Cardiac fibroblast (primary cell): ENCODE measurements at regions not wholly inside any gene's neighbourhood (a gene's known extent, or its start where the extent isn't known, plus 50 kb on each side); places are given as distances from the start of the nearest gene placed in this dataset.

Source experiments
- DNase-seq, 2 donors: peaks; one replicate each; pipeline versions ENCODE4 v3.0.0 to v3.0.0-alpha.2; 2010; ENCODE audit warnings: low read depth in 2 of 2
- H3K4me3 ChIP-seq, 2 donors: replicated peaks in 1 of 2; 1 replicate in 1 of 2; 2 replicates in 1 of 2; pipeline ENCODE4 v1.5.1; 2011; ENCODE audit warnings: low read depth in 2 of 2, low read length in 2 of 2, mild to moderate bottlenecking in 2 of 2, moderate library complexity in 1 of 2
- CTCF ChIP-seq: IDR thresholded peaks from one replicate; pipeline ENCODE4 v1.5.1; 2011; ENCODE audit warnings: low read depth, mild to moderate bottlenecking, low read length, inconsistent platforms

GRCh38 chr18:78735131-78736014 lies 244.2 kb upstream of the SALL3 start:
- no peak overlapping the region for H3K4me3 ChIP-seq
- no peak for TF ChIP-seq CTCF
- no peak for DNase-seq

- H3K4me3 ChIP-seq, result no peak overlapping the region
- no peak for DNase-seq
- TF ChIP-seq CTCF, result no peak
Observed at GRCh38 chr18:78736015-78736690, 243.5 kb upstream of the SALL3 start.

GRCh38 chr18:78737006-78737915 lies 242.4 kb upstream of the SALL3 start:
- no peak for TF ChIP-seq CTCF
- DNase-seq, result no peak
- H3K4me3 ChIP-seq, result no peak overlapping the region

GRCh38 chr18:78738076-78738690 lies 241.4 kb upstream of the SALL3 start:
- TF ChIP-seq CTCF, result no peak
- no peak for DNase-seq

GRCh38 chr18:78739115-78739514 lies 240.5 kb upstream of the SALL3 start:
- no peak for DNase-seq
- H3K4me3 ChIP-seq, result no peak overlapping the region
- no peak for TF ChIP-seq CTCF

More at GRCh38 chr18:78738076-78738690, 241.4 kb upstream of the SALL3 start:
- no peak overlapping the region for H3K4me3 ChIP-seq
